ENCODE measurements at regions not wholly inside any gene's neighbourhood (a gene's known extent, or its start where the extent isn't known, plus 50 kb on each side); places are given as distances from the start of the nearest gene placed in this dataset.

- TF ChIP-seq SIN3A (IDR thresholded peaks at IDR 0.05; ENCODE audit: borderline replicate concordance, insufficient read depth, low read length) = no peak
- TF ChIP-seq FOXP2 (optimal IDR thresholded peaks at IDR 0.05; ENCODE audit: borderline replicate concordance, extremely low read depth, extremely low read length, insufficient read depth) = no peak
- no peak for TF ChIP-seq POLR2AphosphoS5 (IDR thresholded peaks at IDR 0.05; ENCODE audit: low read depth, low read length)
- no peak for TF ChIP-seq TAF1 (IDR thresholded peaks at IDR 0.05; ENCODE audit: borderline replicate concordance, insufficient read depth, low read length)
- TF ChIP-seq REST (IDR thresholded peaks at IDR 0.05; ENCODE audit: insufficient read depth in 1 of 2, low read depth in 2 of 2, low read length in 2 of 2) = no peak
Measured at GRCh38 chr17:73731733-73732132, 87.5 kb upstream of the SDK2 start.

- no peak for TF ChIP-seq TAF1 (IDR thresholded peaks at IDR 0.05; ENCODE audit: borderline replicate concordance, insufficient read depth, low read length)
Measured at GRCh38 chr17:73733517-73733916, 89.3 kb upstream of the SDK2 start.

- TF ChIP-seq TAF1 (IDR thresholded peaks at IDR 0.05; ENCODE audit: borderline replicate concordance, insufficient read depth, low read length) (no peak), POLR2AphosphoS5 (IDR thresholded peaks at IDR 0.05; ENCODE audit: low read depth, low read length) (no peak), FOXP2 (optimal IDR thresholded peaks at IDR 0.05; ENCODE audit: borderline replicate concordance, extremely low read depth, extremely low read length, insufficient read depth) (no peak), SIN3A (IDR thresholded peaks at IDR 0.05; ENCODE audit: borderline replicate concordance, insufficient read depth, low read length) (no peak), REST (IDR thresholded peaks at IDR 0.05; ENCODE audit: insufficient read depth in 1 of 2, low read depth in 2 of 2, low read length in 2 of 2) (no peak)
Measured at GRCh38 chr17:73735245-73735644, 91.0 kb upstream of the SDK2 start.

- TF ChIP-seq TAF1 (IDR thresholded peaks at IDR 0.05; ENCODE audit: borderline replicate concordance, insufficient read depth, low read length) = no peak
- TF ChIP-seq POLR2AphosphoS5 (IDR thresholded peaks at IDR 0.05; ENCODE audit: low read depth, low read length) = no peak
- TF ChIP-seq FOXP2 (optimal IDR thresholded peaks at IDR 0.05; ENCODE audit: borderline replicate concordance, extremely low read depth, extremely low read length, insufficient read depth) = no peak
- no peak for TF ChIP-seq SIN3A (IDR thresholded peaks at IDR 0.05; ENCODE audit: borderline replicate concordance, insufficient read depth, low read length)
- TF ChIP-seq REST (IDR thresholded peaks at IDR 0.05; ENCODE audit: insufficient read depth in 1 of 2, low read depth in 2 of 2, low read length in 2 of 2) = no peak
Measured at GRCh38 chr17:73738751-73739575, 94.7 kb upstream of the SDK2 start.

GRCh38 chr17:73740370-73740769 is 96.1 kb upstream of the SDK2 start:
- TF ChIP-seq POLR2AphosphoS5 (IDR thresholded peaks at IDR 0.05; ENCODE audit: low read depth, low read length) (no peak), REST (IDR thresholded peaks at IDR 0.05; ENCODE audit: insufficient read depth in 1 of 2, low read depth in 2 of 2, low read length in 2 of 2) (no peak), TAF1 (IDR thresholded peaks at IDR 0.05; ENCODE audit: borderline replicate concordance, insufficient read depth, low read length) (no peak)

All from PFSK-1 (cell line).